Fibroblast of skin of back (primary cell): ENCODE measurements at regions not wholly inside any gene's neighbourhood (a gene's known extent, or its start where the extent isn't known, plus 50 kb on each side); places are given as distances from the start of the nearest gene placed in this dataset.
A peak's percentile ranks its signal among the peaks of the same experiment; 100 is the strongest.
"Not testable (repeated sequence)": the region's sequence is repeated elsewhere in the genome, so short reads cannot be mapped to it uniquely, and the experiment has no call there.

Experiments
- DNase-seq: peaks from one replicate; pipeline ENCODE4 v3.0.0-alpha.2; 2013

DNA sequence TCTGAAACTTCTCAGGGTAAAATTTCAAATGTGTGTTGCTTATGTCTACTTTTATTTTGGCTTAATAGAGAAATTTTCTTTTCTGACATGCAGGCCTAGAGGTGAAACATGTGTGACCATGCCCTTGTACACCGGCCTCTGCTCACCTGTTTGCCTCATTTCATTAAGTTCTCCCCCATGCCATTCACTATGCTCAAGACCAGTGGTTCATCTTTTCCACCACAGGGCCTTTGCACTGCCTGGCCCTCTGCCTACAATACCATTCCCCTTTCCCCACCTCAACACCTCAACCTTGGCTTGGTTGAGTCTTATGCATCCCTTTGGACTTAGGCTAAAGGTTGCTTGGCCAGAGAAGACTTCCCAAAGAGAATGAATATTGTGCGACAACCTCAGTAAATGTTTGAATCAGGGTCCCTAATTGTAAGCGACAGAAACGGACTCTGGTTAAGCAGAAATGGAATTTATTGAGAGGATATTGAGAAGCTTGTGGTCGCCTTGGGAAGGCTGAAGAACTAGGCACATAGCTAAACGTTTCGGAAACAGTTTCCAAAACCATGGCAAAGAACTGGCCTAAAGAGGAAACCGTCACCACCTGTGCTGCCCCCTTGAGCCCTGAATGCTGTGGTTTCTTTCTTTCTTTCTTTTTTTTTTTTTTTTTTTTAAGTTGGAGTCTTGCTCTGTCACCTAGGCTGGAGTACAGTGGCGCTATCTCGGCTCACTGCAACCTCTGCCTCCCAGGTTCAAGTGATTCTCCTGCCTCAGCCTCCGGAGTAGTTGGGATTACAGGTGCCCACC, 152.2 kb downstream of the SOX4 start:
- DNase-seq = no peak

DNA sequence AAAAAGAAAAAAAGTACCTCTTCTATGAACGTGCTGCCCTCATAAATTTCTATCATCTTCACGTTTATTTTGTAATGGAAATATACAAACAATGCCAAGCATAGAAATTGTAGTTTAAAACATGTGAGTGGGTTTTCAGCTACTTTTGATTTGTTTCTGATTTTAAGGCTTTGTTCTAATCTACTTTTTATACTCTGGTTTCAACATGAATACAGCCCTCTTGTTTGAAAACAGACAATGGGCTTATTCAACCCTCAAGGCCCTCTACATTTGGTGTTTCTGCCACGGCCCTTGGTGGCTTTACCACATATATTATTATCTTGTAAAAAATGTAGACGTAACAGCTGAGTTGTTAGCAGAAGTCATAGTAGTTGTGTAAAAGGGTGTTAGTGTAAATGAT, 153.9 kb downstream of the SOX4 start:
- no peak for DNase-seq

DNA sequence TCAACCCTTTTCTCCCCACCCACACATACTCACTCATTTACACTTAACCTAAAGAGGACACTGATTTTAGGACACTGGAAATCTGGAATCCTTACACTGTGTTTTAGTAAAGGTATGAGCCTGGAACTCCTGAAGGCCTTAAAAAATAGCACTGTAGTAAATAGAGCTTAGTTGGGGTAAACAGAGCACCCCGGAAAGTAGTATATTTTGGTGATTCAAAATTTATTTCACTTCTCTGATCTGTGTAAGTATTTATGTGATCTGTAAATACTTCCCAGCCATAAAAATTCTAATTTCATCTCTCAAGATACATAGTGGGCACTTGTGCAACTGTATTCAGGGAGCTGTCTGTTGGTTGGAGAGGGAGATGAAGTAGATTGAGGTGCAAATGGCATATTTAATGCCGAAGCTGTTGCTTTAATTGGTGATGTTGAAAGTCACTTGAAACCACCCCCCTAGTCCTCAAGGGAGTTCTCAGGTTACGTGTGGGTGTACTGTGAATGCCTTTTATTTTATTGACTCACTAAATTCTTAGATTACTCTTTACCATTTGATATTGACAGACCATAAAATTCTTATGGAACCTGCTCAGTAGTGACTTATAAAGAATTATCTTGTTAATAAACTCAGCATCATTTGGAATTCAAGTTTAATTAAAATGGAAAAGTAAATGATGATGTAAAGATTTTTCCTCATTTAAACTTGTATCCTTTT, 154.9 kb downstream of the SOX4 start:
- peak; percentile 48 for DNase-seq

DNA sequence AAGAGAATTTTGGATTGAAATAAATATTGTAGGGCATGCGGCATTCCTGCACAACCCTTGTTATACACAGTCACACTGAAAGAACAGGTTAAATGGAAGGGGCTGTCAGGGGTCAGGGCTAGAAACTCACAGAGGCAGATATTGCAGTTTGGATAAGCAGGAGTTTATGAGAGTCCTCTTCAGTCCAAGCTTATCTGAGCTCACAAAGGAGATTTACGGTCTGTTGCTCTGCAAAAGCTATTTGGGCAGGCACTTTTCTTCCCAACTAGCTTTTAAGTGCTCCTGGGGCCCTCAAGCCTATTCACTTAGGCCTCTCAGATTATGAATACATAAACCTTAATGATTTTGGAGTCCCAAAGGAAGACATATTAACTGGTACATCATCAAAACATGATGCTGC, 156.2 kb downstream of the SOX4 start:
- DNase-seq = no peak

DNA sequence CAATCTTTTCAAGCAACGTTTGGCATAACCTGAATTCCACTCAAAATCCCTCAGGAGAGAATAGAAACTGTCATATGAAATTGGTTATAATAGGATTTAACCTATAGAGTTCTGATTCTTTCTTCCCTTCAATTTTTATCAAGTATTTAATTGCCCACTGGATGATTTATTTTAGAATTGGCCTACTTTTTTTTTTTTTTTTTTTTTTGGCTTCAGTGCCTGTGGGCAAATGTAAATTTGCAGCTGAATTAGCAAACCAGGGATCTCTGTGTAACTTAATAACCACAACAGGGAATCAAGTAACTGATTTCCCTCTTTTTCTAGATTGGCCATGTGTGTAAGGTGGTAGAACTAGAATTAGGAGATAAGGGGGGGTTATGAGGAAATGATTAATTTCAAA, 157.0 kb downstream of the SOX4 start:
- DNase-seq = no peak

DNA sequence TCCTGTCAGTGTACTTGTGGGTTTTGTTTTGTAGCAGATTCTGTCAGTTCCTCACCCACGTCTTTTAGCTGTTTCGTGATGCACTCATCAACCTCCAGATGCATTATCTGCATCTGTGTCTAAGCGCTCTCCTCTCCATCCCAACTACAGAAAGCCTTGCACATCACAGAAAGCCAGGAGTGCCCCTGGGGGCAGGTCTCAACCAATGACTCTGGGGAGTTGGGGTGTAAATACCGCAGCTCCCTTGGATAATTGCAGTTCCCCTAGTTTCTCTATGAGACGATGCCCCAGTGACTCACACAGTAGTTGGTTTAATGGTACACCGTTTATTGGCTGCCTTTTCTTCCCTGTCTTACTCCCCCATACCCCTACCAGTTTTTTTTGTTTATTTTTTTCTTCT, 158.1 kb downstream of the SOX4 start:
- DNase-seq = no peak

DNA sequence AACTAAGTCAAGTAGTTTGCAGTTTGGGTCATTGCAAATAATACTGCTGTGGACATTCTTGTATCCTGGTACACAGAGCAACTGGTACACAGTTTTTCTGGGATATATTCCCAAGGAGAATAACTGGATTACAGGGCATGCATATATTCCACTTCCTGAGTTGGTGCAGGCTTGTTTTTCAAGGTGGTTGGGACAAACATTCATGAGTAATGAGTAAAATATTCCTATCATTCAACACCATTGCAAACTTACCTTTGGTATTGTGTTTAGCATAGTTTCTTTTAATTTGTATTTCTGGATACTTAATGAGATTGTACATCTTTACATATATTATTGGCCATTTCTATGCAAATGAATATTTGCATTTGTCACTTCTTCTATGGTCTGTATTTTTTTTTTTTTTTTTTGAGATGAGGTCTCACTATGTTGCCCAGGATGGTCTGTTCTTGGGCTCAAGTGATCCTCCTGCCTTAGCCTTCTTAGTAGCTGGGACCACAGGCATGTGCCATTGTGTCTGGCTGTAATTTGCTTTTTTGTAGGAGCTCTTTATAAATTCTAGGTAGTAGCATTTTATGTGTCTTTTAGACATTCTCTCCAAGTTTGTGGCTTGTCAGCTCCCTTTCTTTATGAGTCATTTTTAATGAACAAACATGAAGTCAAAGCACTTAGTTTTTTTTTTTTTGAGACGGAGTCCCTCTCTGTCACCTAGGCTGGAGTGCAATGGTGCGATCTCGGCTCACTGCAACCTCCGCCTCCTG, 158.7 kb downstream of the SOX4 start:
- DNase-seq = peak; percentile 69

DNA sequence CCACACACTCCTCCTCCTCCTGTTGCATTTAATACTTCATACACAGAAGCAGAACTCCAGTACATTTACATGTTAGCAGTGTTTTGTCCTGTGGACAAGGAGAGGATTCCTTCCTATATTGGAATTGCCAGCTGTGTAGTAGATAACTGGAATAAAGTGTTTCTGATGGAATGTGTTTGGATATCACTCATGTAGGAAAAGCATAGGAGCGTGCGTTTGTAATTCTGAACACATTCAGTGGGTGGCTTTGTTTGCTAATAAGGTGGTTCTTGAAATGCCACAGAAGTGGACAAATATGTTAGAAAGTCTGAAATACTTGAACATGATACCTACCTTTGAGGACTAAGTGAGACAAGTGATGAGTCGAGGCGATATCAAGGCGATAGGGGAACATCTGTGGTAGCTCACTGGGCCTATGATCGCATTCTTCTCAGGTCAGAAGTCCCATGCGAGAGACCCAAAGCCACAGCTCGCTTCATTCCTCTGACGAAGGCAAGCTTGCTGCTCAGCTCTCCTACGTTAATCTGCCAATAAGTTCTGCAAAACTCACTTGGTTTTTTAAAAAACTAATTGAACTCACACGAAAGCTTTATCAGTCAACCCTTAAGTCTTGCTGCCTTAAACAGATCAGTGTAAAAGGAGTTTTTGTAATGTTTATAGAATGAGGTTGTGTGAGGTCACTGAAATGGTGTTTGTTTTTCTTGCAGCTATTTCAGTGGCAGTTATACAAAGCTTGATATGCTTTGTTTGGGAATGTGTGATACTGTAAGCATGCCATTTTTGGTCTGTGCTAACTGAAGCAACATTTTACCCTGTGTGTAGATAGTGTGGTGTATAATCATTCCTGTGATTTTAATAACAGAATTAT, 159.9 kb downstream of the SOX4 start:
- peak; percentile 79 for DNase-seq

DNA sequence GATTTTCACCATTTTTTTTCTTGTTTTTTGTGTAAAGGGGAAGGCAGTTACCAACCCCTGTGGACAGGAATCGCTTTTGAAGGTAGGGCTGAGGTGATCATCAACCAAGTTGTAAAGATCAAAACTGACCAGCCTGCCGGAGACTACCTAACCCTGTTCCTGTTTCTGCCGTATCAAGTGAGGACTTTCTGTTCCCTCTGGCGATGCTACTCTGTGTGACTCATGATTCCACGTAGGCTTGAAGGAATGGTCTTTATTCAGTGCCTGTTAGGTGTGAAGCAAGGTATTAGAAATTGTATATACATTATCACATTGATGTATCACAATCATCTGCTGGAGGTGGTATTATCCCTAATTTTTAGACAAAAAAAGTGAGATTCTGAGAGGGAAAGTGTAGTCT, 161.3 kb downstream of the SOX4 start:
- DNase-seq = no peak

DNA sequence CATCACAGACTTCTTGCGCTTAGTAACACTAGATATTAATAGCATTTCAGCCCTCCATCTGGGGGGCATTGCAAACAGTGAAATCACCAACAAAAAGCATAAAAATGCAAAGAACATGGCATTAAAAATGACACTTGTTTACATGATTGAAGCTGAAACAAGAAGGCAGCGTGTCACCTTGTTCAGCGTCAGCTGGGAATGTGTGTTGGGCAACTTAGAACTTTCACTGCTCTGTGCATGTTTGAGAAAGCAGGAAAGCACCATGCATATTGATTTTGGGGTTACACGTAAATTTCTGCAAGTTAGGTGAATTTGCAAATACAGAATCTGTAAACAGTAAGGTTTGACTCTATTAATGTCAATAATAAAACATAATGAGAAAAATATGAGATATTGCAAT, 162.9 kb downstream of the SOX4 start:
- DNase-seq = no peak

DNA sequence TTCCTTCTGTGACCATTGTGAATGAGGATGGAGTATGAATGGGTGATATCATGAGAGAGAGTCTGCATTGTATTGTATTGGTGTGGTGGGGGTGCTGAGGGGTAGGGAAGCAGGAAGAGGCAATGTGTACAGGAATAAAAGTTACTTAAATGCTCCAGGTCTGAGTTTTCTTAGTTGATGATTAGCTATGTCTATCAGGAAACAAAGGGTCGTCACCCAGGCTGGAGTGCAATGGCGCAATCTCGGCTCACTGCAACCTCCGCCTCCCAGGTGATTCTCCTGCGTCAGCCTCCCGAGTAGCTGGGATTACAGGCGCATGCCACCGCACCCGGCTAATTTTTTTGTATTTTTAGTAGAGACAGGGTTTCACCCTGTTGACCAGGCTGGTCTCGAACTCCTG, 163.8 kb downstream of the SOX4 start:
- not testable (repeated sequence) for DNase-seq

DNA sequence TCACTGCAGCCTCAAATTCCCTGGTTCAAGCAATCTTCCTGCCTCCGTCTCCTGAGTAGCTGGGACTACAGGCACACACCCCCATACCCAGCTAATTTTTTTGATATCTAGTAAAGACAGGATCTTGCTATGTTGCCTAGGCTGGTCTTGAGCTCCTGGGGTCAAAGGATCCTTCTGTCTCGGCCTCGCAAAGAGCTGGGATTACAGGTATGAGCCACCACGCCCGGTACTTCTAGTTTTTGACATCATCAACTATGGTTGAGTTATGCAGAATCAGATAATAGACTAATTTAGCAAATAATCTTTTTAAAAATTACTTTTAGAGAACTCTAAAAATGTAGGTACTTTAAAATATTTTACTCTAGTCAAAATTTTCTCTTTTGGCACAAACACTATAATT, 166.2 kb downstream of the SOX4 start:
- DNase-seq = no peak

DNA sequence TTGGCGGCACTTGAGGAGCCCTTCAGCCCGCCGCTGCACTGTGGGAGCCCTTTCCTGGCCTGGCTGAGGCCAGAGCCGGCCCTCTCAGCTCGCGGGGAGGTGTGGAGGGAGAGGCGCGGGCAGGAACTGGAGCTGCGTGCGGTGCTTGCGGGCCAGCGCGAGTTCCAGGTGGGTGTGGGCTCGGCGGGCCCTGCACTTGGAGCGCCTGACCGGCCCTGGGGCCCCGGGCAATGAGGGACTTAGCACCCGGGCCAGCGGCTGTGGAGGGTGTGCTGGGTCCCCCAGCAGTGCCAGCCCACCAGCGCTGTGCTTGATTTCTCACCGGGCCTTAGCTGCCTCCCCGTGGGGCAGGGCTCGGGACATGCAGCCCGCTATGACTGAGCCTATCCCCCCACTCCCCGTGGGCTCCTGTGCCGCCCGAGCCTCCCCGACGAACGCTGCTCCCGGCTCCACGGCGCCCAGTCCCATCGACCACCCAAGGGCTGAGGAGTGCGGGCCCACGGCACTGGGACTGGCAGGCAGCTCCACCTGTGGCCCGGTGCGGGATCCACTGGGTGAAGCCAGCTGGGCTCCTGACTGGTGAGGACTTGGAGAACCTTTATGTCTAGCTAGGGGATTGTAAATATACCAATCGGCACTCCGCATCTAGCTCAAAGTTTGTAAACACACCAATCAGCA, 167.6 kb downstream of the SOX4 start:
- not testable (repeated sequence) for DNase-seq

DNA sequence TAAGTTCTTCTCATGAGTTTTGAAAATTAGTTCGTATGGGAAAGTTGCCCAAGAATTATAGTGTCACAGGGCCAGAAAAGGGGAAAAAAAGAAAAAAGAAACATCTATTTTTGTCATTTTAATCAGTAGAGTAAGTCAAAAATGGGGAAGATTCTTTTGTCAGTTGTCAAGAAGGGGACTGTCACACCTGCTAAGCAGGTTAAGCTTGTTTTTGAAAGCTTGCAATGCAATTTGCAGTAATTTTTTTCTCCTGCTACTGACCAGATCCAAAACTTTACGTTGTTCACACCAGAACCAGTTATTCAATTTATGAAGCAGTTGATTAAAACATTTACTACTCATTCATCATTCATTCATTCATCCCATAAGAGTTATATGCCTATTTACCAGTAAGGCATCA, 171.4 kb downstream of the SOX4 start:
- DNase-seq = no peak

DNA sequence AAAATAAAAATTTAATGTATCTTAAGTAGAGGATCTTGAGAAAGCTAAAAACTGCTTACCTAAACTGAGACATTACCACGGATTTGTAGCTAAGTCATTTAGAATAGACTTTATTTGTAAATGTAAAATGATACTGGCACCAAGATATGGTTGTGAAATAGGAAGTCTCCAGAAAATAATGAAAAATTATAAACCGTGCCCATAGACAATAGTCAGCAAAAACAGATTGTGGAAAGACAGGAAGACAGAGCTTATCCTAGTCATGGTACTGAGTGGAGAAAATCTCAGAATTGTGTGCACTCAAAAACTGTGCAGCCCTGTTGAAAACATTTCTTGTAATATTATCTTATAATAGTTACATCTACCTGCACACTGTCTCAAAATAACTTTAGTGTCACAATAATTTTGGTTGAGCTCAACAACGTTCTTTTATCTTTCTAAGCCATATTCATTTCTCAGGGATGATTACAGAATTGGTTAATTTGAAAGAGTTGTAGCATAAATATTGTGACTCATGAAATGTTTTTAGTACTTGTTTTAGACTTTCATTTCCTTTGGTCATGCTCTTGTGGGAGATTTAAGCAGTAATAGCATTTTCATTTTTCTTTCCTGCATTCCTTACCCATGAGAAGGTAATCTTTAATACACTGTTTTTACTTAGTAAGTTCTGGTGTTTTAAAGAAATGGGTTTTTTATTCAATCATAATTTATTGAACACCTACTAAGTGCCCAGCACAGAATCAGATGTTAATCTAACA, 174.5 kb downstream of the SOX4 start:
- peak; percentile 76 for DNase-seq

DNA sequence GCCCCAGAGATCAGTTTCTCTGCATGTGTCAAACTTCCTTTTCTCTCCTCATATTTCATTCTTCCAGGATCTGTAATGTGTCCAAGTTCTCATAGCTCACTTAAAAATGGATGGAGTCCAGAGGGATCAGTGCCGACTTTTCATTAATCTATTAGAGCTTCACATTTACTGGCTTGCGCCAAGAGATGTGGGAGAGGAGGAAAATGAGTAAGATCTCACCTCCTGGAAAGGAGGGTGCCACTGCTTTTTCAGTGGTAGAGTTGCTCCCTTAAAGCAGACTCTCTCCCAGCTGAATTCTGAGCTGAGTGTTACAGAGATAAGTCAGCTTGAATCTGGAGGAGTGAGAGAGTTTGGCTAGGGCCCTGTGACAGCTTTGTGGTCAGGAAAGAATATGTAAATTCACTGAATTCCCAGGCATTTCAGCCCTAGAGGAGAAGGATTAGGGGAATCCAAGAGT, 175.9 kb downstream of the SOX4 start:
- peak; percentile 92 for DNase-seq

DNA sequence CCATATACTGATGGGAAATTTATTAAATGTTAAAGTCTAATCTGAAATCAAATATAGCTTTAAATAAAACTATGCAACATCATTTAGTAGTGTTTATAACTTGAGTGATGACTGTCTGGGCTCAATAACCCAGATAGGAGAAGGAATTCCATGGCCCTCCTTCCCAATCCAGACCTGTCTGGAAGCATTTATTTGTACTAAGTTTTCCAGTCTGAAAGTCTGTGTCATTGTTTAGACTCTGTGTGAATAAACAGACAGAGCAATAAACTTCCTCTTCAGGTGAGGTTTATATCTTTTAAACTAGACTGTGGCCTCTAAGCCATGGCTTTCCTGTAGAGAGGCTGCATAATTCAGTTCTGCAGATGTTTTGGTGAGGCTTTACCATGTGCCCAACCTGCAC, 176.4 kb downstream of the SOX4 start:
- no peak for DNase-seq

DNA sequence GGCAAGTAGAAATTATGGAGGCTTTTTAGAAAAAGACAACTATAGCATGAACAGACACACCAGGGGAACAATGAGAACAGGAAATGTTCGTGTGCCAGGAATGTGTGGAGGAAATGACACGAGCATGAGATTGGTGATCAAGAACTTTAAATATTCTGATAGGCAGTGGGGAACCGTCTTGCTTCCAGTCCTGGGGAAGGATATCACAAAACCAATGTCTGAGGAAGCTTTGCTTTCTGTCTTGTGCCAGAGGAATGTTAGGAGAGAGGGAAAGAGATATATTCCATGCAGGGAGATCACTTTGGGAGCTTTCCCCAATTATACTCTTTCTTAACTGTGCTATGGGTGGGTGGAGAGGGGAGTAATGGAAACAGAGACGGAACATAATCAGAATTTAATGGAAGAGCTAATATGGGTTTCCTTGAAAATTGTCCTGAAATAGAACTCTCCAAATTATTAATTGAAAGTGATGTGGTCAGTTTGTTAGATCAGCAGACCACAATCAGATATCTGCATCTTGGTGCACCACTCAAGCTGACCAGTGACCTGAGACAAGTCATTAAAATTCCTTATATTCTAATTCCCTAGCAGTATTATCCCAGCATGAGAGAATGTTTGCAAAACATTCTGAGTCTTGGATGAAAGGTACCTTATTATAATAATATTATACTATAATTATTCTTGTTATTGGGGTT, 178.2 kb downstream of the SOX4 start:
- peak; percentile 32 for DNase-seq

DNA sequence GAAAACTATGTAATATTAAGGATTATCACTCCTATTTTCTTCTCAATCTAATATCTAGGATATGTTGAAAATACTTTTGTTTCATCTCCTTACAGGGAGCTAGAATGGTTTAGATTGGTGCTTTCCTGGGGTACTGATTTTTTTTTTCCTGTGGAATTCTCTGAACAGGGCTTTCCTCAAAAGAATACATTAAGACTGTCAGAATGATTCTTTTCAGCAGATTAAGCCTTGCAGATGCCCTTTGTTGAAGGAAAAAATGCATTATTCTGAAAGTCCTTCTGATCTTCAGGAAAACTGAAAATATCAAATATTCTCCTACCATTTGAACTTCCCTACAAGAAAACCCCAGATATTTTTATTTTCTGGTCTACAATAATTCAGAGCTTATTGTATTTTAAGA, 178.9 kb downstream of the SOX4 start:
- DNase-seq = no peak

DNA sequence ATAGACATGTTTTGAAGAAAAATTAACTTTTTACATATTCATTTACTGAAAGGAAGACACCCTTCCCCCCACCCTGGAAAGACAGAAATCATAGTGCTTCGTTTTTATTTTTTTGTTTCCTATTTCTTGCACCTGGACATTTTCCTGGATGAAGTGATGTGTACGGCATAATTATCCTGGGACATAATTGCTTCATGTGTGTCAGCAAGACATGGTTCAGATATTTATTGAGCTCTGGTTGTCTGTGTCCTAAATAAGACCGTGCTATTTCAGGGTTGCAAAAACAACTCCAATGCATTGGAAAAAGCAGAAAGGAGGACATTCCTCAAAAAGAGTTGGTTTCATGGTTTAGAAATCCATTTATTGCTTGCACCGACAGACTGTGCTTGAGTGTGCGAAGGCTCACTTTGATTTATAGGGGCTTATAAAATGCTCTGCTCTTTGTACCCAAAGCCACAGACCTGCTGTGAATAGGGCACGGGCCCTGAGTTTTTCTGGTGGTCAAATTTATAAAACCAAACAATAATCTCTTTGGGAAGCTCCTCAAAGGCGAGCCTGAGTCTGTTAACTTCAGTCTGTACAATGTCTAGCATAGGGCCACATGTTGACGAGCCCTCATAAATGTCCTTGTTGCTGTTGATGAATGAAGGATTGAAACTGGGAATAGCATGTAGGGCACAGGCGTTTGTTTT, 179.5 kb downstream of the SOX4 start:
- no peak for DNase-seq
